ENCODE measurements at regions not wholly inside any gene's neighbourhood (a gene's known extent, or its start where the extent isn't known, plus 50 kb on each side); places are given as distances from the start of the nearest gene placed in this dataset.

GRCh38 chr9:108762348-108763055, 93.3 kb downstream of the ACTL7B start:
- H2BK5ac ChIP-seq (ENCODE audit: low read depth, low read length, poor library complexity, severe bottlenecking): no peak overlapping the region

More at GRCh38 chr9:108762348-108763055, 93.3 kb downstream of the ACTL7B start:
- ATAC-seq (ENCODE audit: low read depth): no peak
- H3K4me3 ChIP-seq (ENCODE audit: insufficient read depth, low read depth, low read length): no peak overlapping the region
- no peaks in the 10 kb centered on the region for H3K79me1 ChIP-seq (ENCODE audit: low read depth in 1 of 2, low read length in 2 of 2)
- 60% methylated on average over 2 of the region's 13 CpGs; no CpG with 5 or more reads in 1 of the 2 experiments for WGBS, 2 experiments (ENCODE audit: extremely low coverage in 2 of 2, insufficient read length in 1 of 2)
- no peak overlapping the region for H2BK20ac ChIP-seq (ENCODE audit: low read depth, low read length)
- no peak overlapping the region for H3K9ac ChIP-seq (ENCODE audit: low read depth, low read length)
- no peak overlapping the region for H2AK5ac ChIP-seq (ENCODE audit: low read depth, low read length)
- no TSS peak for BruUV-seq (replicated peaks)
- H3K27me3 ChIP-seq (ENCODE audit: control insufficient read depth, insufficient read depth, low read length): peaks cover 11% of the 10 kb centered on the region; the same call in 1 of the 2 replicates
- dilution Hi-C loops (cut with HindIII; ENCODE audit: low sequenced_read_pairs, unreplicated experiment): no loop called here
- no peak overlapping the region for H4K91ac ChIP-seq (ENCODE audit: insufficient read depth, low read depth, low read length)
- CTCF ChIA-PET: interaction anchor here (0.6 to 1.4 kb wide), 6 partner anchors 10 to 1863 kb away, joined by 3 to 5 read pairs (median 4); no protein-coding TSS in a partner anchor
- H3K9me1 ChIP-seq (ENCODE audit: insufficient read depth, low read length): no peaks in the 10 kb centered on the region
- in situ Hi-C loops (cut with MboI; ENCODE audit: low sequenced_read_pairs): loop anchor here (5.0 to 25.0 kb wide), 2 partner anchors 1300 to 1625 kb away; no protein-coding TSS in a partner anchor
- H3K14ac ChIP-seq (replicated peaks; ENCODE audit: low read depth, low read length): no peak overlapping the region
- no peaks in the 10 kb centered on the region for H3K4me1 ChIP-seq (ENCODE audit: control insufficient read depth, insufficient read depth, low read length)
- no peaks in the 10 kb centered on the region for H3K36me3 ChIP-seq (ENCODE audit: control insufficient read depth, insufficient read depth, low read length)
- POLR2A ChIA-PET (ENCODE audit: unreplicated experiment): no interaction called here
- H3K4ac ChIP-seq (ENCODE audit: low read depth, low read length): no peak overlapping the region
- no peak overlapping the region for H3K23ac ChIP-seq (ENCODE audit: low read depth, low read length)
- TF ChIP-seq FOS (IDR thresholded peaks at IDR 0.05; ENCODE audit: low read depth, low read length) (no peak), MAZ (IDR thresholded peaks at IDR 0.05; ENCODE audit: borderline replicate concordance, low read depth, low read length) (no peak), CTCF (conservative IDR thresholded peaks at IDR 0.05; ENCODE audit: low read depth, low read length) (no peak), SMC3 (IDR thresholded peaks at IDR 0.05; ENCODE audit: low read depth, low read length) (no peak), CHD1 (IDR thresholded peaks at IDR 0.05; ENCODE audit: low read depth, low read length) (no peak), MXI1 (IDR thresholded peaks at IDR 0.05; ENCODE audit: borderline replicate concordance, low read depth, low read length) (no peak), CEBPB (IDR thresholded peaks at IDR 0.05; ENCODE audit: low read depth, low read length) (no peak), RFX5 (IDR thresholded peaks at IDR 0.05; ENCODE audit: low read depth, low read length) (no peak), RCOR1 (IDR thresholded peaks at IDR 0.05; ENCODE audit: insufficient replicate concordance, low read length) (no peak), BHLHE40 (IDR thresholded peaks at IDR 0.05; ENCODE audit: low read depth, low read length) (no peak), ELK1 (IDR thresholded peaks at IDR 0.05; ENCODE audit: borderline replicate concordance, low read depth, low read length) (no peak), NFE2L2 (IDR thresholded peaks at IDR 0.05; ENCODE audit: low read depth, low read length) (no peak), POLR2A (IDR thresholded peaks at IDR 0.05; ENCODE audit: low read depth, low read length) (no peak), RAD21 (IDR thresholded peaks at IDR 0.05; ENCODE audit: low read length) (no peak)
- no peak overlapping the region for H4K8ac ChIP-seq (ENCODE audit: low read depth in 2 of 2, low read length in 2 of 2)
- H3K9me3 ChIP-seq (ENCODE audit: control insufficient read depth, insufficient read depth, low read length): no peaks in the 10 kb centered on the region
- intact Hi-C loops (cut with micrococcal nuclease): loop anchor here (5.0 to 10.0 kb wide), 3 partner anchors 480 to 1028 kb away; no protein-coding TSS in a partner anchor
- H4K20me1 ChIP-seq (ENCODE audit: insufficient read depth, low read length): no peaks in the 10 kb centered on the region
- no peak overlapping the region for H2BK120ac ChIP-seq (ENCODE audit: low read depth, low read length)
- no peak overlapping the region for H2BK15ac ChIP-seq (ENCODE audit: low read depth, low read length)
- no peak overlapping the region for H3K18ac ChIP-seq (ENCODE audit: low read depth, low read length)
- H3K56ac ChIP-seq (ENCODE audit: extremely low read depth, insufficient read depth, low read length): no peak overlapping the region
- DNase-seq: no peak
- no peak overlapping the region for H2AK9ac ChIP-seq (replicated peaks; ENCODE audit: low read depth, low read length, poor library complexity)
- H3K4me2 ChIP-seq (ENCODE audit: low read depth, low read length): no peak overlapping the region
- no peak overlapping the region for H4K5ac ChIP-seq (ENCODE audit: low read depth, low read length)
- no peak overlapping the region for H2AFZ ChIP-seq (replicated peaks; ENCODE audit: low read length, poor library complexity)
- H3K27ac ChIP-seq (ENCODE audit: insufficient read depth, low read length): no peak overlapping the region
